Parathyroid adenoma (tissue), 2 donors: ENCODE measurements at regions not wholly inside any gene's neighbourhood (a gene's known extent, or its start where the extent isn't known, plus 50 kb on each side); places are given as distances from the start of the nearest gene placed in this dataset.

ENCODE experiments used
- H2AFZ ChIP-seq: fragments of 300-600 bp; sonication (generic); one replicate; pipeline ENCODE4 v1.7.0; 2017; ENCODE audit warnings: antibody characterized with exemption, mild to moderate bottlenecking
- H3K27ac ChIP-seq: fragments of 300-600 bp; sonication (generic); one replicate; pipeline ENCODE4 v1.7.0; 2017
- H3K27me3 ChIP-seq: fragments of 300-600 bp; sonication (generic); one replicate; pipeline ENCODE4 v1.7.0; 2017; ENCODE audit warnings: low read length; ENCODE audit not compliant: control insufficient read depth, insufficient read depth
- H3K36me3 ChIP-seq: fragments of 300-600 bp; sonication (generic); one replicate; pipeline ENCODE4 v1.7.0; 2017; ENCODE audit warnings: low read length; ENCODE audit not compliant: control insufficient read depth, insufficient read depth
- H3K4me1 ChIP-seq: fragments of 300-600 bp; sonication (generic); one replicate; pipeline ENCODE4 v1.7.0; 2017; ENCODE audit warnings: control low read depth
- H3K4me2 ChIP-seq: fragments of 300-600 bp; sonication (generic); one replicate; pipeline ENCODE4 v1.7.0; 2017; ENCODE audit warnings: low read length
- H3K4me3 ChIP-seq: fragments of 300-600 bp; sonication (generic); one replicate; pipeline ENCODE4 v1.7.0; 2017; ENCODE audit warnings: low read depth, low read length
- H3K79me2 ChIP-seq: fragments of 300-600 bp; sonication (generic); one replicate; pipeline ENCODE4 v1.7.0; 2017; ENCODE audit warnings: control low read depth
- H3K9ac ChIP-seq: fragments of 300-600 bp; sonication (generic); one replicate; pipeline ENCODE4 v1.7.0; 2017; ENCODE audit warnings: mild to moderate bottlenecking
- H3K9me3 ChIP-seq: fragments of 300-600 bp; sonication (generic); one replicate; pipeline ENCODE4 v1.7.0; 2017; ENCODE audit warnings: low read length; ENCODE audit not compliant: control insufficient read depth
- CTCF ChIP-seq: fragments of 300-600 bp; sonication (generic); IDR thresholded peaks from one replicate; pipeline ENCODE4 v1.7.0; 2017; ENCODE audit warnings: antibody characterized with exemption, mild to moderate bottlenecking
- donor health status: primary hyperparathyroidism.

- no peaks in the 10 kb centered on the region for H3K4me1 ChIP-seq
- H3K27me3 ChIP-seq = no peaks in the 10 kb centered on the region
- H3K79me2 ChIP-seq = no peaks in the 10 kb centered on the region
- no peak overlapping the region for H3K4me3 ChIP-seq
- H2AFZ ChIP-seq = no peak overlapping the region
- no peak for TF ChIP-seq CTCF
- no peak overlapping the region for H3K9ac ChIP-seq
- H3K9me3 ChIP-seq = no peaks in the 10 kb centered on the region
- no peak overlapping the region for H3K4me2 ChIP-seq
- H3K36me3 ChIP-seq = no peaks in the 10 kb centered on the region
- no peak overlapping the region for H3K27ac ChIP-seq
Measured at GRCh38 chr11:128372977-128373376, 214.4 kb downstream of the ETS1 start.

GRCh38 chr11:128367573-128367972 is 219.8 kb downstream of the ETS1 start:
- Histone ChIP-seq H3K79me2 (no peaks in the 10 kb centered on the region), H3K27ac (no peak overlapping the region), H3K27me3 (no peaks in the 10 kb centered on the region), H3K4me3 (no peak overlapping the region), H2AFZ (no peak overlapping the region), H3K4me2 (no peak overlapping the region), H3K9ac (no peak overlapping the region), H3K4me1 (no peaks in the 10 kb centered on the region), H3K36me3 (no peaks in the 10 kb centered on the region), H3K9me3 (no peaks in the 10 kb centered on the region)
- TF ChIP-seq CTCF = no peak

- H3K36me3 ChIP-seq = no peaks in the 10 kb centered on the region
- H3K4me1 ChIP-seq = no peaks in the 10 kb centered on the region
- no peak overlapping the region for H2AFZ ChIP-seq
- no peak for TF ChIP-seq CTCF
- no peak overlapping the region for H3K4me2 ChIP-seq
- H3K9ac ChIP-seq = no peak overlapping the region
- H3K27ac ChIP-seq = no peak overlapping the region
- H3K9me3 ChIP-seq = no peaks in the 10 kb centered on the region
- no peaks in the 10 kb centered on the region for H3K79me2 ChIP-seq
- no peaks in the 10 kb centered on the region for H3K27me3 ChIP-seq
- H3K4me3 ChIP-seq = no peak overlapping the region
Measured at GRCh38 chr11:128365044-128365443, 222.3 kb downstream of the ETS1 start.

- H3K27ac ChIP-seq = no peak overlapping the region
- no peak for TF ChIP-seq CTCF
Measured at GRCh38 chr11:128361451-128362020, 225.8 kb downstream of the ETS1 start.

GRCh38 chr11:128359515-128359914 is 227.8 kb downstream of the ETS1 start:
- Histone ChIP-seq H3K27ac (no peak overlapping the region), H3K4me1 (no peaks in the 10 kb centered on the region), H3K79me2 (no peaks in the 10 kb centered on the region), H3K4me3 (no peak overlapping the region), H2AFZ (no peak overlapping the region), H3K36me3 (no peaks in the 10 kb centered on the region), H3K27me3 (no peaks in the 10 kb centered on the region), H3K9ac (no peak overlapping the region), H3K4me2 (no peak overlapping the region), H3K9me3 (no peaks in the 10 kb centered on the region)
- no peak for TF ChIP-seq CTCF

More at GRCh38 chr11:128361451-128362020, 225.8 kb downstream of the ETS1 start:
- Histone ChIP-seq H3K4me3 (no peak overlapping the region), H3K9ac (no peak overlapping the region), H3K79me2 (no peaks in the 10 kb centered on the region), H3K27me3 (no peaks in the 10 kb centered on the region), H2AFZ (no peak overlapping the region), H3K9me3 (no peaks in the 10 kb centered on the region), H3K4me1 (no peaks in the 10 kb centered on the region), H3K4me2 (no peak overlapping the region), H3K36me3 (no peaks in the 10 kb centered on the region)
